H9 (cell line): ENCODE measurements at regions not wholly inside any gene's neighbourhood (a gene's known extent, or its start where the extent isn't known, plus 50 kb on each side); places are given as distances from the start of the nearest gene placed in this dataset.

Experiments used
- DNase-seq: peaks from one replicate; pipeline ENCODE4 v3.0.0-alpha.2; 2017
- H2AFZ ChIP-seq: one replicate; pipeline ENCODE4 v1.6.1; 2013; ENCODE audit warnings: mild to moderate bottlenecking, low read length, control low read depth, moderate library complexity
- H2AK5ac ChIP-seq: 2 replicates; pipeline ENCODE4 v1.6.1; 2013; ENCODE audit warnings: low read length, control low read depth, mixed read lengths; ENCODE audit not compliant: insufficient read length
- H2BK120ac ChIP-seq: one replicate; pipeline ENCODE4 v1.6.1; 2013; ENCODE audit warnings: low read depth, mild to moderate bottlenecking, low read length, control low read depth, inconsistent platforms; ENCODE audit not compliant: poor library complexity, severe bottlenecking
- H2BK12ac ChIP-seq: 2 replicates; pipeline ENCODE4 v1.6.1; 2013; ENCODE audit warnings: low read length, control low read depth, mixed read lengths, low read depth; ENCODE audit not compliant: insufficient read length
- H2BK15ac ChIP-seq: 2 replicates; pipeline ENCODE4 v1.6.1; 2013; ENCODE audit warnings: low read depth, low read length, control low read depth
- H2BK20ac ChIP-seq: one replicate; pipeline ENCODE4 v1.6.1; 2013; ENCODE audit warnings: low read depth, mild to moderate bottlenecking, low read length, control low read depth, inconsistent platforms; ENCODE audit not compliant: poor library complexity, severe bottlenecking
- H2BK5ac ChIP-seq: 2 replicates; pipeline ENCODE4 v1.6.1; 2013; ENCODE audit warnings: low read length, control low read depth, mixed read lengths; ENCODE audit not compliant: insufficient read length
- H3K14ac ChIP-seq: 2 replicates; pipeline ENCODE4 v1.6.1; 2013; ENCODE audit warnings: low read length, control low read depth; ENCODE audit not compliant: insufficient read depth
- H3K18ac ChIP-seq: 2 replicates; pipeline ENCODE4 v1.6.1; 2013; ENCODE audit warnings: low read depth, mild to moderate bottlenecking, mixed read lengths, low read length, control low read depth; ENCODE audit not compliant: insufficient read length
- H3K23ac ChIP-seq: 2 replicates; pipeline ENCODE4 v1.6.1; 2013; ENCODE audit warnings: low read length, control low read depth, mixed read lengths, low read depth; ENCODE audit not compliant: insufficient read length
- H3K23me2 ChIP-seq: 2 replicates; pipeline ENCODE4 v1.6.1; 2013; ENCODE audit warnings: low read depth, mild to moderate bottlenecking, mixed read lengths, low read length, control low read depth; ENCODE audit not compliant: insufficient read length, poor library complexity, severe bottlenecking
- H3K27ac ChIP-seq: 2 replicates; pipeline ENCODE4 v1.5.1; 2013; ENCODE audit warnings: low read length, control low read depth, mixed read lengths, low read depth; ENCODE audit not compliant: insufficient read length
- H3K27me3 ChIP-seq: 2 replicates; pipeline ENCODE4 v1.6.1; 2013; ENCODE audit warnings: low read length, control low read depth, inconsistent platforms; ENCODE audit not compliant: insufficient read depth
- H3K4ac ChIP-seq: 2 replicates; pipeline ENCODE4 v1.6.1; 2013; ENCODE audit warnings: low read depth, mild to moderate bottlenecking, control low read depth, inconsistent platforms, low read length, moderate library complexity
- H3K4me1 ChIP-seq: 2 replicates; pipeline ENCODE4 v1.6.1; 2013; ENCODE audit warnings: low read length, control low read depth, inconsistent platforms; ENCODE audit not compliant: insufficient read depth
- H3K4me2 ChIP-seq: 2 replicates; pipeline ENCODE4 v1.6.1; 2013; ENCODE audit warnings: low read length, control low read depth, mixed read lengths; ENCODE audit not compliant: insufficient read length, insufficient read depth
- H3K56ac ChIP-seq: 2 replicates; pipeline ENCODE4 v1.6.1; 2013; ENCODE audit warnings: low read depth, mild to moderate bottlenecking, mixed read lengths, low read length, control low read depth; ENCODE audit not compliant: insufficient read length
- H3K79me1 ChIP-seq: 2 replicates; pipeline ENCODE4 v1.6.1; 2013; ENCODE audit warnings: low read depth, mild to moderate bottlenecking, moderate library complexity, low read length, control low read depth, inconsistent platforms; ENCODE audit not compliant: insufficient read depth, poor library complexity, severe bottlenecking
- H3K79me2 ChIP-seq: 2 replicates; pipeline ENCODE4 v1.6.1; 2013; ENCODE audit warnings: low read length, control low read depth, inconsistent platforms; ENCODE audit not compliant: insufficient read depth
- H3K9ac ChIP-seq: 2 replicates; pipeline ENCODE4 v1.6.1; 2013; ENCODE audit warnings: low read length, control low read depth, mixed read lengths; ENCODE audit not compliant: insufficient read length; ENCODE audit errors: extremely low read depth
- H3K9me3 ChIP-seq: one replicate; pipeline ENCODE4 v1.6.1; 2013; ENCODE audit warnings: low read depth, low read length, inconsistent platforms; ENCODE audit not compliant: control insufficient read depth
- H3T11ph ChIP-seq: one replicate; pipeline ENCODE4 v1.6.1; 2013; ENCODE audit warnings: mild to moderate bottlenecking, low read length, control low read depth, inconsistent platforms
- H4K20me1 ChIP-seq: one replicate; pipeline ENCODE4 v1.6.1; 2013; ENCODE audit not compliant: control insufficient read depth, insufficient read length, insufficient read depth
- H4K5ac ChIP-seq: 2 replicates; pipeline ENCODE4 v1.6.1; 2013; ENCODE audit warnings: low read depth, mild to moderate bottlenecking, mixed read lengths, low read length, control low read depth; ENCODE audit not compliant: insufficient read length
- H4K8ac ChIP-seq: replicated peaks from 2 replicates; pipeline ENCODE4 v1.6.1; 2013; ENCODE audit warnings: low read length, control low read depth, mixed read lengths, low read depth; ENCODE audit not compliant: insufficient read length
- H4K91ac ChIP-seq: 2 replicates; pipeline ENCODE4 v1.6.1; 2013; ENCODE audit warnings: low read depth, mild to moderate bottlenecking, moderate library complexity, mixed read lengths, low read length, control low read depth; ENCODE audit not compliant: insufficient read length
- H3K27ac Mint-ChIP-seq, 3 experiments: 2 replicates in 2 of 3; 3 replicates in 1 of 3; pipeline ENCODE4 v1.8.0; 2020 to 2021; ENCODE audit warnings: mixed read lengths in 3 of 3, mild to moderate bottlenecking in 1 of 3, moderate library complexity in 1 of 3
- H3K27me3 Mint-ChIP-seq: 2 replicates; pipeline ENCODE4 v1.8.0; 2021; ENCODE audit warnings: low read depth, mild to moderate bottlenecking, moderate library complexity, mixed read lengths
- H3K36me3 Mint-ChIP-seq, 3 experiments: 2 replicates in 2 of 3; 3 replicates in 1 of 3; pipeline ENCODE4 v1.8.0; 2020 to 2021; ENCODE audit warnings: low read depth in 3 of 3, mixed read lengths in 3 of 3; ENCODE audit not compliant: insufficient read depth in 1 of 3
- H3K4me1 Mint-ChIP-seq, 2 experiments: 2 replicates each; pipeline ENCODE4 v1.8.0; 2020; ENCODE audit warnings: mixed read lengths in 2 of 2
- H3K4me3 Mint-ChIP-seq, 2 experiments: 2 replicates in 1 of 2; 3 replicates in 1 of 2; pipeline ENCODE4 v1.8.0; 2020 to 2021; ENCODE audit warnings: mild to moderate bottlenecking in 2 of 2, mixed read lengths in 2 of 2, moderate library complexity in 1 of 2
- H3K9me3 Mint-ChIP-seq, 2 experiments: 2 replicates in 1 of 2; 3 replicates in 1 of 2; pipeline ENCODE4 v1.8.0; 2020; ENCODE audit warnings: mild to moderate bottlenecking in 2 of 2, mixed read lengths in 2 of 2, moderate library complexity in 1 of 2
- WGBS: extraction: QIAGEN DNeasy Blood & Tissue Kit; methylation state at CpG from one replicate; pipeline ENCODE4 v1.1.7; 2013; ENCODE audit warnings: missing lambda C conversion rate, low lambda C conversion rate, mixed read lengths; ENCODE audit not compliant: insufficient read length; ENCODE audit errors: extremely low coverage; 5-methylcytosine and 5-hydroxymethylcytosine counted together
- TF ChIP-seq, protein P1 (sequence below): fragments of 200-600 bp; sonication (generic); conservative IDR thresholded peaks from 3 replicates; pipeline ENCODE4 v1.8.0; 2021; ENCODE audit warnings: antibody characterized with exemption, mild to moderate bottlenecking

- Histone ChIP-seq H2BK5ac (no peak overlapping the region), H3K27ac (no peak overlapping the region), H3K79me1 (no peaks in the 10 kb centered on the region), H3K4me2 (no peak overlapping the region), H4K20me1 (no peaks in the 10 kb centered on the region), H3K9ac (no peak overlapping the region), H3K4me1 (no peaks in the 10 kb centered on the region), H3K9me3 (peaks cover 11% of the 10 kb centered on the region), H3K56ac (no peak overlapping the region), H2AFZ (no peak overlapping the region), H2BK20ac (no peak overlapping the region), H3T11ph (no peak overlapping the region), H3K27me3 (no peaks in the 10 kb centered on the region), H4K5ac (no peak overlapping the region), H4K91ac (no peak overlapping the region), H3K4ac (no peak overlapping the region), H3K23me2 (no peaks in the 10 kb centered on the region), H4K8ac (no peak overlapping the region), H3K23ac (no peak overlapping the region), H2AK5ac (no peak overlapping the region), H3K79me2 (no peaks in the 10 kb centered on the region), H2BK12ac (no peak overlapping the region), H3K18ac (no peak overlapping the region), H2BK15ac (no peak overlapping the region), H3K14ac (no peak overlapping the region), H2BK120ac (no peak overlapping the region)
- Mint-ChIP-seq H3K9me3 (peaks cover 38 to 41% of the 10 kb centered on the region in 2 experiments), H3K4me1 (no peaks in the 10 kb centered on the region), H3K4me3 (no peak overlapping the region), H3K27ac (no peak overlapping the region), H3K27me3 (no peaks in the 10 kb centered on the region; the same call in 1 of the 2 replicates), H3K36me3 (peaks cover 13 to 24% (median 14%) of the 10 kb centered on the region in 3 experiments)
- no CpG with 5 or more reads among the region's 2 CpGs for WGBS
- no peak for DNase-seq
- TF ChIP-seq, protein P1, sequence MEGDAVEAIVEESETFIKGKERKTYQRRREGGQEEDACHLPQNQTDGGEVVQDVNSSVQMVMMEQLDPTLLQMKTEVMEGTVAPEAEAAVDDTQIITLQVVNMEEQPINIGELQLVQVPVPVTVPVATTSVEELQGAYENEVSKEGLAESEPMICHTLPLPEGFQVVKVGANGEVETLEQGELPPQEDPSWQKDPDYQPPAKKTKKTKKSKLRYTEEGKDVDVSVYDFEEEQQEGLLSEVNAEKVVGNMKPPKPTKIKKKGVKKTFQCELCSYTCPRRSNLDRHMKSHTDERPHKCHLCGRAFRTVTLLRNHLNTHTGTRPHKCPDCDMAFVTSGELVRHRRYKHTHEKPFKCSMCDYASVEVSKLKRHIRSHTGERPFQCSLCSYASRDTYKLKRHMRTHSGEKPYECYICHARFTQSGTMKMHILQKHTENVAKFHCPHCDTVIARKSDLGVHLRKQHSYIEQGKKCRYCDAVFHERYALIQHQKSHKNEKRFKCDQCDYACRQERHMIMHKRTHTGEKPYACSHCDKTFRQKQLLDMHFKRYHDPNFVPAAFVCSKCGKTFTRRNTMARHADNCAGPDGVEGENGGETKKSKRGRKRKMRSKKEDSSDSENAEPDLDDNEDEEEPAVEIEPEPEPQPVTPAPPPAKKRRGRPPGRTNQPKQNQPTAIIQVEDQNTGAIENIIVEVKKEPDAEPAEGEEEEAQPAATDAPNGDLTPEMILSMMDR = no peak
These were observed 98.3 kb upstream of the TMEM17 start for GRCh38 chr2:62604336-62604735.
